KMS-11 (cell line): ENCODE measurements at regions not wholly inside any gene's neighbourhood (a gene's known extent, or its start where the extent isn't known, plus 50 kb on each side); places are given as distances from the start of the nearest gene placed in this dataset.

Experiments used
- H2AFZ ChIP-seq: fragments of 200-600 bp; sonication (generic); 2 replicates; pipeline ENCODE4 v1.6.1; 2016; ENCODE audit warnings: antibody characterized with exemption, mixed run types, low read depth
- H3K27ac ChIP-seq: fragments of 200-600 bp; sonication (generic); 2 replicates; pipeline ENCODE4 v1.6.1; 2016; ENCODE audit warnings: mild to moderate bottlenecking, mixed run types
- H3K27me3 ChIP-seq: fragments of 200-600 bp; sonication (generic); 2 replicates; pipeline ENCODE4 v1.6.1; 2017; ENCODE audit warnings: mild to moderate bottlenecking, low read depth, mixed run types, moderate library complexity; ENCODE audit not compliant: insufficient read depth
- H3K36me3 ChIP-seq: fragments of 200-600 bp; sonication (generic); 2 replicates; pipeline ENCODE4 v1.6.1; 2017; ENCODE audit warnings: mild to moderate bottlenecking, mixed run types; ENCODE audit not compliant: insufficient read depth
- H3K4me1 ChIP-seq: fragments of 200-600 bp; sonication (generic); 2 replicates; pipeline ENCODE4 v1.6.1; 2016; ENCODE audit warnings: mild to moderate bottlenecking, low read depth, mixed run types; ENCODE audit not compliant: poor library complexity, severe bottlenecking
- H3K4me2 ChIP-seq: fragments of 200-600 bp; sonication (generic); 2 replicates; pipeline ENCODE4 v1.7.0; 2016; ENCODE audit warnings: mild to moderate bottlenecking, mixed run types
- H3K4me3 ChIP-seq: fragments of 200-600 bp; sonication (generic); IDR thresholded peaks from 2 replicates; pipeline ENCODE4 v1.6.1; 2017; ENCODE audit warnings: low read depth, low read length, mixed read lengths; ENCODE audit not compliant: insufficient read depth
- H3K79me2 ChIP-seq: fragments of 200-600 bp; sonication (generic); 2 replicates; pipeline ENCODE4 v1.6.1; 2016; ENCODE audit warnings: low read depth, mixed run types; ENCODE audit not compliant: insufficient read depth
- H3K9ac ChIP-seq: fragments of 200-600 bp; sonication (generic); 2 replicates; pipeline ENCODE4 v1.6.1; 2016; ENCODE audit warnings: mild to moderate bottlenecking, mixed run types
- H4K20me1 ChIP-seq: fragments of 200-600 bp; sonication (generic); 2 replicates; pipeline ENCODE4 v1.6.1; 2016; ENCODE audit warnings: mild to moderate bottlenecking, mixed run types; ENCODE audit not compliant: insufficient read depth
- TF ChIP-seq, protein P1 (sequence below): fragments of 200-600 bp; sonication (generic); conservative IDR thresholded peaks from 2 replicates; pipeline ENCODE4 v1.6.1; 2017; ENCODE audit warnings: low read depth, mild to moderate bottlenecking, antibody characterized with exemption, low read length, moderate library complexity, mixed read lengths

DNA sequence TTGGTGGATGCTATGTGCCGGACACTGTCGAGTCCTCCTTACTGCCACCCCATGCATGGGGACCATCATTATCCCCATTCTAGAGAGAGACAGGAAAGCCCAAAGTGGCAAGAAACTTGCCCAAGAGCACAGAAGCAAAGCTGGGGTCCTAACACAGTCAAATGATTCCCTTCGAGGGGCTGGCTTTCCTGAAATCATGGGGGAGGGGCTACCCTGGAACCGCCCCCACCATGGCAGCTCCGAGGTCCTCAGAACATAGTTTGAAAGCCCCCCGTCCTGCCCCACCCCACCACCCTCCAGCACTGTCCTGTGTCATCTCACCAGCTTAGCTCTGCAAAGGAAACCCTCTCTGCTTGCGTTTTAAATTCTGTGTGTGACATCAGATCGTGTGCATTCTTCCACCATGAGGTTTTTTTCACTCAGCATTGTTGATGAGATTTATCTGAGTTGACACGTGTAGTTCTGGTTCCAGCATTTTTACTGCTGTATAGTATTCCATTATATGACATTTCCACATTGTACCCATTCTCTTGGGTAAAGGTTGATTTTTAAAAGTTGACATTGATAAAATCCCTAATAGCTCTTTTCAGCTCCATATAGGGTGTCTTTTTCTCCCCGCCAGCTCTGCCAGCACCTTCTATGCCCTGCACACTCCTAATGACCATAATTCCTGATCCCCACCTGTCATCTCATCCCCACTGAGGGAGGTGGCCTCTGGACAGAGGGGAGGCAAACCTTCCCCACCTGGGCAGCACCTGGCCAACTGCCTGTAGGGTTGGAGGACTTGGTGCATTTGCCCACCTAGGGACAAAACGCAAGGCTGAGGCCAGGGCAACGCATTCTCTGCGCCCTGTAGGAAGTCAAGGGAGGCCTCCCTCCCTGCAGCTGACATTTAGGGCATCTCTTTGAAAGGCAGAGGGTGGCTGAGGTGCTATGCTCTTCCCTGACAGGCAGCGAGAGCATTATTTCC lies 100.2 kb upstream of the GPR26 start:
- Histone ChIP-seq H3K79me2 (no peaks in the 10 kb centered on the region), H2AFZ (no peak overlapping the region), H3K4me2 (no peak overlapping the region), H3K9ac (no peak overlapping the region), H3K27me3 (no peaks in the 10 kb centered on the region), H3K4me3 (no peak overlapping the region), H3K36me3 (no peaks in the 10 kb centered on the region), H3K4me1 (no peaks in the 10 kb centered on the region), H4K20me1 (no peaks in the 10 kb centered on the region), H3K27ac (no peak overlapping the region)
- TF ChIP-seq, protein P1, sequence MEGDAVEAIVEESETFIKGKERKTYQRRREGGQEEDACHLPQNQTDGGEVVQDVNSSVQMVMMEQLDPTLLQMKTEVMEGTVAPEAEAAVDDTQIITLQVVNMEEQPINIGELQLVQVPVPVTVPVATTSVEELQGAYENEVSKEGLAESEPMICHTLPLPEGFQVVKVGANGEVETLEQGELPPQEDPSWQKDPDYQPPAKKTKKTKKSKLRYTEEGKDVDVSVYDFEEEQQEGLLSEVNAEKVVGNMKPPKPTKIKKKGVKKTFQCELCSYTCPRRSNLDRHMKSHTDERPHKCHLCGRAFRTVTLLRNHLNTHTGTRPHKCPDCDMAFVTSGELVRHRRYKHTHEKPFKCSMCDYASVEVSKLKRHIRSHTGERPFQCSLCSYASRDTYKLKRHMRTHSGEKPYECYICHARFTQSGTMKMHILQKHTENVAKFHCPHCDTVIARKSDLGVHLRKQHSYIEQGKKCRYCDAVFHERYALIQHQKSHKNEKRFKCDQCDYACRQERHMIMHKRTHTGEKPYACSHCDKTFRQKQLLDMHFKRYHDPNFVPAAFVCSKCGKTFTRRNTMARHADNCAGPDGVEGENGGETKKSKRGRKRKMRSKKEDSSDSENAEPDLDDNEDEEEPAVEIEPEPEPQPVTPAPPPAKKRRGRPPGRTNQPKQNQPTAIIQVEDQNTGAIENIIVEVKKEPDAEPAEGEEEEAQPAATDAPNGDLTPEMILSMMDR, result no peak

DNA sequence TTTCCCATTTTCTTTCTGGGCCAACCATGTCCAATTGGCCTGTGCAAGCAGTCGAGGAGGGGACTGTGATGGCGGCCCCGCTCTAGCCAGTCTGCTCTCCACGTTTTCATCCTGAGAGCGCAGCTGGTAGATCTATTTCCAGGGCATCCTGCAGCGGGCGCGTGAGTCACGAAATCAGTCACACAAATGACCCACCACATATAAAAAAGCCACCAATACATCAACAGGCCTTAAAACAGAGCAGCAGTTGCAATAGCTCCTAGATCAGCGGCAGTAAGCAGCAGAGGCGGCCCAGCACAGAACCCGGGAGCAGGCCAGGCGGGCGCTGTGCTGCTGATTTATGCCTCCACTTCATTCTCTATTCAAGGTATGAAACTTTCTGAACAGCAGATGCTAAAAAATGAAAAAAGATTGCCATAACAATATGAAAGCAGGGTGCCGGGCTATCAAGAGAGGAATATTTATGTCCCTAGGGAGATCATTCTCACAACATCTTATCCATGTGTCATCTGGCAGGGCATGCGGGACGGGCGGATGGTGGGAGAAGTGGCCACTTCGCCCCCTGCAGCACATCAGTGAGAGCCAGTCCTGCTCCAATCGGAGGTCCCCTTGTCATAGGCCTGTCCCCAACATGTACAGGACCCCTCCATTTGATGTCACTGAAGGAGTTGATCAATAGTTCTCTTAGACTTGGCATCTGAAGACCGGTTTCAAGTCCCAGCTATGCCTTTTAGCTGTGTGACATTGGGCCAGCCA lies 98.0 kb upstream of the GPR26 start:
- no peak overlapping the region for H3K9ac ChIP-seq
- H3K4me1 ChIP-seq, result no peaks in the 10 kb centered on the region
- TF ChIP-seq, protein P1, result no peak

DNA sequence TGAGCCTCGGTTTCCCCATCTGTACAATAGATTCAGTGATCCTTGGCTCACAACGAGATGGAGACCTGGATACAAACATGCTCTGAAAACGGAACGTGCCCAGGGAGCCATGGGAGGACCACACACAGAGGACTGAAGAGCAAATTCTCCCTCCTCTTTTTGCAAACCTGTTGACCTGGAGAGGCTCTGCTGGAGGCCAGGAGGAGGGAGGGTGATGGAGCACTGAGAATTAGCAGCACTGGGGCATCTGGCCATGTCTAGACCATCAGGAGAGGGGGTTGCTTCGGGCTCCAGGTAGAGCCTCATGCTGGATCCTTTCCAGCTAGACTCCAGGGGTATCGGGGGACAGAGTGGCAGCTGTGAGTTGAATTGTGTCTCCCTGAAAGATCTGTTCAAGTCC lies 97.4 kb upstream of the GPR26 start:
- Histone ChIP-seq H3K4me3 (no peak overlapping the region), H3K27ac (no peak overlapping the region), H3K9ac (no peak overlapping the region), H3K36me3 (no peaks in the 10 kb centered on the region), H3K79me2 (no peaks in the 10 kb centered on the region), H2AFZ (no peak overlapping the region), H3K4me2 (no peak overlapping the region), H3K27me3 (no peaks in the 10 kb centered on the region), H3K4me1 (peaks cover 3% of the 10 kb centered on the region), H4K20me1 (no peaks in the 10 kb centered on the region)
- TF ChIP-seq, protein P1, result no peak

More for the DNA sequence above, 98.0 kb upstream of the GPR26 start:
- H3K4me2 ChIP-seq, result no peak overlapping the region
- H3K4me3 ChIP-seq, result no peak overlapping the region
- no peaks in the 10 kb centered on the region for H4K20me1 ChIP-seq
- H3K27ac ChIP-seq, result no peak overlapping the region
- no peak overlapping the region for H2AFZ ChIP-seq
- no peaks in the 10 kb centered on the region for H3K27me3 ChIP-seq
- no peaks in the 10 kb centered on the region for H3K79me2 ChIP-seq
- H3K36me3 ChIP-seq, result no peaks in the 10 kb centered on the region

DNA sequence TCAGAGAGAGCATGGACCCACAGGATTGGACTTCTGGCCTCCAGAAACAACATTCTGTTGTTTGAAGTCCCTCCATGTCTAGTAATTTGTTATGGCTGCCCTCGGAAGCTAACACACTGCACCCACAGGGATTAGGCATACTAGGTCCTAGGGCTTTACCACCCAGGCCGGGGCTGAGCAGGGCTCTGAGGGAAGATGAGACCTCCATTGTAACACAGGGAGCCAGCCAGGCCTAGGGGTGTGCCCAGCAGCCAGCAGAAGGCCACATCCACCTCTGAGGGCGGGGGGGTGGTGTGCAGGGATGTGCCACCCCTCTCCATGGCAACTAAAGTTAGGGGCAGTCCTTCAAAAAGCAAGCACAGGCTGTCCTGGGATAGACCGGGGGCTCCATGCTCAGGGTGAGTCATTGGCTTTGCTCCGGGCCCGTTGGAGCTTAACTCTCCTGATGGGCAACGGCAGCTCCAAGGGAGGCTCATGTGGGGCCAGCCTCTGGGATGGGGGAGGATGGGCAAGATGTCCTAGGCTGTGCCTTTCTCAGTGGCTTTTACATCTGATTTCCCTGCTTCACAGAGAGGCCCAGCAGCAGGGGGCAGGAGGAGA lies 96.6 kb upstream of the GPR26 start:
- TF ChIP-seq, protein P1, result no peak

More for the DNA sequence above, 96.6 kb upstream of the GPR26 start:
- no peaks in the 10 kb centered on the region for H3K36me3 ChIP-seq
- no peaks in the 10 kb centered on the region for H4K20me1 ChIP-seq
- H3K4me3 ChIP-seq, result no peak overlapping the region
- no peak overlapping the region for H2AFZ ChIP-seq
- H3K4me2 ChIP-seq, result no peak overlapping the region
- no peak overlapping the region for H3K9ac ChIP-seq
- H3K27ac ChIP-seq, result no peak overlapping the region
- peaks cover 3% of the 10 kb centered on the region for H3K4me1 ChIP-seq
- no peaks in the 10 kb centered on the region for H3K79me2 ChIP-seq
- no peaks in the 10 kb centered on the region for H3K27me3 ChIP-seq
